ENCODE measurements at regions not wholly inside any gene's neighbourhood (a gene's known extent, or its start where the extent isn't known, plus 50 kb on each side); places are given as distances from the start of the nearest gene placed in this dataset.

GRCh38 chr7:91543646-91544045 lies 279.4 kb downstream of the FZD1 start:
- ChIA-PET POLR2A (no interaction called here), CTCF (no interaction called here)
- Mint-ChIP-seq H3K9me3 (peaks cover 7% of the 10 kb centered on the region), H3K27me3 (no peaks in the 10 kb centered on the region), H3K4me1 (ENCODE audit: low read depth) (no peaks in the 10 kb centered on the region), H3K36me3 (ENCODE audit: low read depth) (no peaks in the 10 kb centered on the region), H3K27ac (no peak overlapping the region), H3K4me3 (no peak overlapping the region)
- ATAC-seq (ENCODE audit: poor library complexity) = no peak
- H3K27me3 ChIP-seq (ENCODE audit: control insufficient read depth in 1 of 2, insufficient read depth in 2 of 2, low read length in 2 of 2) = no peaks in the 10 kb centered on the region
- H3K36me3 ChIP-seq (ENCODE audit: insufficient read depth, low read length) = no peaks in the 10 kb centered on the region
- H3K4me1 ChIP-seq (ENCODE audit: insufficient read depth, low read length) = no peaks in the 10 kb centered on the region
- intact Hi-C loops (cut with DNase I, micrococcal nuclease) = no loop called here
- DNase-seq = no peak
- H3K9me3 ChIP-seq (ENCODE audit: control insufficient read depth in 1 of 2, insufficient read depth in 1 of 2, low read length in 2 of 2) = peaks cover 0 to 8% of the 10 kb centered on the region in 2 experiments
- no peak overlapping the region for H3K4me3 ChIP-seq (ENCODE audit: low read length)
- no peak for TF ChIP-seq CTCF (IDR thresholded peaks at IDR 0.05)
- no peak overlapping the region for H3K27ac ChIP-seq (ENCODE audit: low read depth in 1 of 2, low read length in 2 of 2)

- H3K27me3 ChIP-seq (ENCODE audit: control insufficient read depth in 1 of 2, insufficient read depth in 2 of 2, low read length in 2 of 2) = no peaks in the 10 kb centered on the region
- no peak overlapping the region for H3K4me3 Mint-ChIP-seq
- no peaks in the 10 kb centered on the region for H3K36me3 Mint-ChIP-seq (ENCODE audit: low read depth)
- no peak for DNase-seq
- no peak overlapping the region for H3K4me3 ChIP-seq (ENCODE audit: low read length)
- no peak for ATAC-seq (ENCODE audit: poor library complexity)
- TF ChIP-seq CTCF (IDR thresholded peaks at IDR 0.05) = no peak
- POLR2A ChIA-PET = no interaction called here
- H3K36me3 ChIP-seq (ENCODE audit: insufficient read depth, low read length) = no peaks in the 10 kb centered on the region
- no peak overlapping the region for H3K27ac ChIP-seq (ENCODE audit: low read depth in 1 of 2, low read length in 2 of 2)
- no peaks in the 10 kb centered on the region for H3K9me3 ChIP-seq (ENCODE audit: control insufficient read depth in 1 of 2, insufficient read depth in 1 of 2, low read length in 2 of 2)
- H3K4me1 ChIP-seq (ENCODE audit: insufficient read depth, low read length) = no peaks in the 10 kb centered on the region
- H3K9me3 Mint-ChIP-seq = no peaks in the 10 kb centered on the region
- H3K27me3 Mint-ChIP-seq = no peaks in the 10 kb centered on the region
- H3K27ac Mint-ChIP-seq = no peak overlapping the region
- intact Hi-C loops (cut with DNase I, micrococcal nuclease) = no loop called here
- CTCF ChIA-PET = no interaction called here
- H3K4me1 Mint-ChIP-seq (ENCODE audit: low read depth) = no peaks in the 10 kb centered on the region
Measured at GRCh38 chr7:91549878-91550277, 285.6 kb downstream of the FZD1 start.

GRCh38 chr7:91550931-91551330 lies 286.7 kb downstream of the FZD1 start:
- H3K27ac Mint-ChIP-seq = no peak overlapping the region

More at GRCh38 chr7:91550931-91551330, 286.7 kb downstream of the FZD1 start:
- Mint-ChIP-seq H3K9me3 (no peaks in the 10 kb centered on the region), H3K4me1 (ENCODE audit: low read depth) (no peaks in the 10 kb centered on the region), H3K36me3 (ENCODE audit: low read depth) (no peaks in the 10 kb centered on the region), H3K4me3 (no peak overlapping the region), H3K27me3 (no peaks in the 10 kb centered on the region)
- CTCF ChIA-PET = no interaction called here
- no peak overlapping the region for H3K4me3 ChIP-seq (ENCODE audit: low read length)
- H3K9me3 ChIP-seq (ENCODE audit: control insufficient read depth in 1 of 2, insufficient read depth in 1 of 2, low read length in 2 of 2) = no peaks in the 10 kb centered on the region
- no peaks in the 10 kb centered on the region for H3K36me3 ChIP-seq (ENCODE audit: insufficient read depth, low read length)
- TF ChIP-seq CTCF (IDR thresholded peaks at IDR 0.05) = no peak
- intact Hi-C loops (cut with DNase I, micrococcal nuclease) = no loop called here
- H3K27ac ChIP-seq (ENCODE audit: low read depth in 1 of 2, low read length in 2 of 2) = no peak overlapping the region
- no peaks in the 10 kb centered on the region for H3K27me3 ChIP-seq (ENCODE audit: control insufficient read depth in 1 of 2, insufficient read depth in 2 of 2, low read length in 2 of 2)
- DNase-seq (no peak), ATAC-seq (ENCODE audit: poor library complexity) (no peak)
- H3K4me1 ChIP-seq (ENCODE audit: insufficient read depth, low read length) = no peaks in the 10 kb centered on the region
- POLR2A ChIA-PET = no interaction called here

Data from CD4-positive, alpha-beta T cell (primary cell).